GM12865 (cell line): ENCODE measurements at regions not wholly inside any gene's neighbourhood (a gene's known extent, or its start where the extent isn't known, plus 50 kb on each side); places are given as distances from the start of the nearest gene placed in this dataset.

ENCODE experiments used
- DNase-seq: peaks from one replicate; pipeline ENCODE4 v3.0.0; 2010; ENCODE audit warnings: low read depth
- H3K4me3 ChIP-seq: 2 replicates; pipeline ENCODE4 v1.5.1; 2011; ENCODE audit warnings: mild to moderate bottlenecking, low read depth, low read length, control low read depth
- CTCF ChIP-seq: IDR thresholded peaks from 2 replicates; pipeline ENCODE4 v1.5.1; 2011; ENCODE audit warnings: low read length, control low read depth, low read depth, inconsistent platforms; ENCODE audit not compliant: insufficient read depth; ENCODE audit errors: missing control alignments

GRCh38 chr7:16129431-16130110, 291.8 kb downstream of the CRPPA start:
- no peak for DNase-seq
- H3K4me3 ChIP-seq: no peak overlapping the region
- TF ChIP-seq CTCF: no peak

- no peak for TF ChIP-seq CTCF
- no peak for DNase-seq
- H3K4me3 ChIP-seq: no peak overlapping the region
Observed at GRCh38 chr7:16123117-16123770, 298.1 kb downstream of the CRPPA start.

- no peak for TF ChIP-seq CTCF
- no peak for DNase-seq
- no peak overlapping the region for H3K4me3 ChIP-seq
Observed at GRCh38 chr7:16121876-16122390, 299.4 kb downstream of the CRPPA start.

- H3K4me3 ChIP-seq: no peak overlapping the region
- DNase-seq: no peak
- no peak for TF ChIP-seq CTCF
Observed at GRCh38 chr7:16115374-16115773, 306.0 kb downstream of the CRPPA start.

GRCh38 chr7:16114633-16115032, 306.7 kb downstream of the CRPPA start:
- H3K4me3 ChIP-seq: no peak overlapping the region
- DNase-seq: no peak
- TF ChIP-seq CTCF: no peak

- TF ChIP-seq CTCF: no peak
Observed at GRCh38 chr7:16114071-16114470, 307.3 kb downstream of the CRPPA start.

GRCh38 chr7:16113058-16113457, 308.3 kb downstream of the CRPPA start:
- TF ChIP-seq CTCF: no peak
- no peak for DNase-seq
- no peak overlapping the region for H3K4me3 ChIP-seq

More at GRCh38 chr7:16114071-16114470, 307.3 kb downstream of the CRPPA start:
- DNase-seq: no peak
- H3K4me3 ChIP-seq: no peak overlapping the region
